ENCODE measurements at regions not wholly inside any gene's neighbourhood (a gene's known extent, or its start where the extent isn't known, plus 50 kb on each side); places are given as distances from the start of the nearest gene placed in this dataset.

DNA sequence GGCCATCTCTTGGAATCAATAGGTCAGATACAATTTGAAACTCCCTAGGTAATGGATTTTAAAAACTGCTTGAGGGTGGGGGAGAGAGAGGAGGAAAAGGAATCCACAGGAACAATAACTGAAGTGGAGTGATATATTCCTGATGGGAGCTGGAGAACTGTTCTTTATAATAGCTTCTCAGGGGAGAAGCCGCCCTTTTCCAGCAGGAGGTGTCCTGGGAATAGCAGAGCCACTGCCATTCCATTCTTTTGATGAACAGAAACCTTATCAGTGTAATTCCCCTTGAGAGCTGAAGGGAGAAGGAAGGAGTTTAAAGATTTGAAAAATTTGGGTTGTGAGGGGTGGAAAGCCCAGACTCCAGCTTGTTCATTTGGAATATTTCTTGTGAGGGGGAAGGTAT lies 504.9 kb upstream of the DPH6 start:
- TF ChIP-seq, protein P1, sequence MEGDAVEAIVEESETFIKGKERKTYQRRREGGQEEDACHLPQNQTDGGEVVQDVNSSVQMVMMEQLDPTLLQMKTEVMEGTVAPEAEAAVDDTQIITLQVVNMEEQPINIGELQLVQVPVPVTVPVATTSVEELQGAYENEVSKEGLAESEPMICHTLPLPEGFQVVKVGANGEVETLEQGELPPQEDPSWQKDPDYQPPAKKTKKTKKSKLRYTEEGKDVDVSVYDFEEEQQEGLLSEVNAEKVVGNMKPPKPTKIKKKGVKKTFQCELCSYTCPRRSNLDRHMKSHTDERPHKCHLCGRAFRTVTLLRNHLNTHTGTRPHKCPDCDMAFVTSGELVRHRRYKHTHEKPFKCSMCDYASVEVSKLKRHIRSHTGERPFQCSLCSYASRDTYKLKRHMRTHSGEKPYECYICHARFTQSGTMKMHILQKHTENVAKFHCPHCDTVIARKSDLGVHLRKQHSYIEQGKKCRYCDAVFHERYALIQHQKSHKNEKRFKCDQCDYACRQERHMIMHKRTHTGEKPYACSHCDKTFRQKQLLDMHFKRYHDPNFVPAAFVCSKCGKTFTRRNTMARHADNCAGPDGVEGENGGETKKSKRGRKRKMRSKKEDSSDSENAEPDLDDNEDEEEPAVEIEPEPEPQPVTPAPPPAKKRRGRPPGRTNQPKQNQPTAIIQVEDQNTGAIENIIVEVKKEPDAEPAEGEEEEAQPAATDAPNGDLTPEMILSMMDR (IDR thresholded peaks at IDR 0.05 in 4 of 5, conservative IDR thresholded peaks at IDR 0.05 in 1 of 5), result no peak
- no peak for TF ChIP-seq POLR2A (IDR thresholded peaks at IDR 0.05)
